GM23338 (cell line): ENCODE measurements at regions not wholly inside any gene's neighbourhood (a gene's known extent, or its start where the extent isn't known, plus 50 kb on each side); places are given as distances from the start of the nearest gene placed in this dataset.

Source experiments
- ETS1 ChIP-seq: IDR thresholded peaks from 2 replicates; pipeline ENCODE4 v1.6.1; 2016; ENCODE audit warnings: antibody characterized with exemption
- EZH2 ChIP-seq: fragments of 200-600 bp; sonication (generic); IDR thresholded peaks from one replicate; pipeline ENCODE4 v1.8.0; 2017; ENCODE audit warnings: antibody characterized with exemption, mild to moderate bottlenecking, low read depth; ENCODE audit not compliant: unreplicated experiment
- JUNB ChIP-seq: IDR thresholded peaks from one replicate; pipeline ENCODE4 v1.6.1; 2016; ENCODE audit warnings: antibody characterized with exemption; ENCODE audit not compliant: unreplicated experiment
- NANOG ChIP-seq: IDR thresholded peaks from 2 replicates; pipeline ENCODE4 v1.6.1; 2016; ENCODE audit warnings: antibody characterized with exemption, borderline replicate concordance
- STAT1 ChIP-seq: IDR thresholded peaks from one replicate; pipeline ENCODE4 v1.6.1; 2016; ENCODE audit warnings: antibody characterized with exemption; ENCODE audit not compliant: unreplicated experiment
- ZNF331 ChIP-seq: fragments of 250-450 bp; sonication (Bioruptor Pico); IDR thresholded peaks from 2 replicates; pipeline ENCODE4 v1.5.0; 2020; ENCODE audit warnings: low read depth, mild to moderate bottlenecking, moderate library complexity
- TF ChIP-seq, protein P1 (sequence below): fragments of 250-450 bp; sonication (Bioruptor Pico); IDR thresholded peaks from 2 replicates; pipeline ENCODE4 v1.5.0; 2020; ENCODE audit warnings: mild to moderate bottlenecking, moderate library complexity
- TF ChIP-seq, protein P2 (sequence below): IDR thresholded peaks from one replicate; pipeline ENCODE4 v1.6.1; 2018; ENCODE audit warnings: antibody characterized with exemption; ENCODE audit not compliant: unreplicated experiment

GRCh38 chr3:36206956-36207580 lies 173.2 kb upstream of the STAC start (continued):
- TF ChIP-seq, protein P1, sequence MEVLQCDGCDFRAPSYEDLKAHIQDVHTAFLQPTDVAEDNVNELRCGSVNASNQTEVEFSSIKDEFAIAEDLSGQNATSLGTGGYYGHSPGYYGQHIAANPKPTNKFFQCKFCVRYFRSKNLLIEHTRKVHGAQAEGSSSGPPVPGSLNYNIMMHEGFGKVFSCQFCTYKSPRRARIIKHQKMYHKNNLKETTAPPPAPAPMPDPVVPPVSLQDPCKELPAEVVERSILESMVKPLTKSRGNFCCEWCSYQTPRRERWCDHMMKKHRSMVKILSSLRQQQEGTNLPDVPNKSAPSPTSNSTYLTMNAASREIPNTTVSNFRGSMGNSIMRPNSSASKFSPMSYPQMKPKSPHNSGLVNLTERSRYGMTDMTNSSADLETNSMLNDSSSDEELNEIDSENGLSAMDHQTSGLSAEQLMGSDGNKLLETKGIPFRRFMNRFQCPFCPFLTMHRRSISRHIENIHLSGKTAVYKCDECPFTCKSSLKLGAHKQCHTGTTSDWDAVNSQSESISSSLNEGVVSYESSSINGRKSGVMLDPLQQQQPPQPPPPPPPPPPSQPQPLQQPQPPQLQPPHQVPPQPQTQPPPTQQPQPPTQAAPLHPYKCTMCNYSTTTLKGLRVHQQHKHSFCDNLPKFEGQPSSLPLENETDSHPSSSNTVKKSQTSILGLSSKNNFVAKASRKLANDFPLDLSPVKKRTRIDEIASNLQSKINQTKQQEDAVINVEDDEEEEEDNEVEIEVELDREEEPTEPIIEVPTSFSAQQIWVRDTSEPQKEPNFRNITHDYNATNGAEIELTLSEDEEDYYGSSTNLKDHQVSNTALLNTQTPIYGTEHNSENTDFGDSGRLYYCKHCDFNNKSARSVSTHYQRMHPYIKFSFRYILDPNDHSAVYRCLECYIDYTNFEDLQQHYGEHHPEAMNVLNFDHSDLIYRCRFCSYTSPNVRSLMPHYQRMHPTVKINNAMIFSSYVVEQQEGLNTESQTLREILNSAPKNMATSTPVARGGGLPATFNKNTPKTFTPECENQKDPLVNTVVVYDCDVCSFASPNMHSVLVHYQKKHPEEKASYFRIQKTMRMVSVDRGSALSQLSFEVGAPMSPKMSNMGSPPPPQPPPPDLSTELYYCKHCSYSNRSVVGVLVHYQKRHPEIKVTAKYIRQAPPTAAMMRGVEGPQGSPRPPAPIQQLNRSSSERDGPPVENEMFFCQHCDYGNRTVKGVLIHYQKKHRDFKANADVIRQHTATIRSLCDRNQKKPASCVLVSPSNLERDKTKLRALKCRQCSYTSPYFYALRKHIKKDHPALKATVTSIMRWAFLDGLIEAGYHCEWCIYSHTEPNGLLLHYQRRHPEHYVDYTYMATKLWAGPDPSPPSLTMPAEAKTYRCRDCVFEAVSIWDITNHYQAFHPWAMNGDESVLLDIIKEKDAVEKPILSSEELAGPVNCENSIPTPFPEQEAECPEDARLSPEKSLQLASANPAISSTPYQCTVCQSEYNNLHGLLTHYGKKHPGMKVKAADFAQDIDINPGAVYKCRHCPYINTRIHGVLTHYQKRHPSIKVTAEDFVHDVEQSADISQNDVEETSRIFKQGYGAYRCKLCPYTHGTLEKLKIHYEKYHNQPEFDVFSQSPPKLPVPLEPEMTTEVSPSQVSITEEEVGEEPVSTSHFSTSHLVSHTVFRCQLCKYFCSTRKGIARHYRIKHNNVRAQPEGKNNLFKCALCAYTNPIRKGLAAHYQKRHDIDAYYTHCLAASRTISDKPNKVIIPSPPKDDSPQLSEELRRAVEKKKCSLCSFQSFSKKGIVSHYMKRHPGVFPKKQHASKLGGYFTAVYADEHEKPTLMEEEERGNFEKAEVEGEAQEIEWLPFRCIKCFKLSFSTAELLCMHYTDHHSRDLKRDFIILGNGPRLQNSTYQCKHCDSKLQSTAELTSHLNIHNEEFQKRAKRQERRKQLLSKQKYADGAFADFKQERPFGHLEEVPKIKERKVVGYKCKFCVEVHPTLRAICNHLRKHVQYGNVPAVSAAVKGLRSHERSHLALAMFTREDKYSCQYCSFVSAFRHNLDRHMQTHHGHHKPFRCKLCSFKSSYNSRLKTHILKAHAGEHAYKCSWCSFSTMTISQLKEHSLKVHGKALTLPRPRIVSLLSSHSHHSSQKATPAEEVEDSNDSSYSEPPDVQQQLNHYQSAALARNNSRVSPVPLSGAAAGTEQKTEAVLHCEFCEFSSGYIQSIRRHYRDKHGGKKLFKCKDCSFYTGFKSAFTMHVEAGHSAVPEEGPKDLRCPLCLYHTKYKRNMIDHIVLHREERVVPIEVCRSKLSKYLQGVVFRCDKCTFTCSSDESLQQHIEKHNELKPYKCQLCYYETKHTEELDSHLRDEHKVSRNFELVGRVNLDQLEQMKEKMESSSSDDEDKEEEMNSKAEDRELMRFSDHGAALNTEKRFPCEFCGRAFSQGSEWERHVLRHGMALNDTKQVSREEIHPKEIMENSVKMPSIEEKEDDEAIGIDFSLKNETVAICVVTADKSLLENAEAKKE (CRISPR knock-in tag), result no peak
- TF ChIP-seq NANOG (no peak), ETS1 (no peak), JUNB (no peak), EZH2 (no peak), STAT1 (no peak), ZNF331 (CRISPR knock-in tag) (no peak)
- TF ChIP-seq, protein P2, sequence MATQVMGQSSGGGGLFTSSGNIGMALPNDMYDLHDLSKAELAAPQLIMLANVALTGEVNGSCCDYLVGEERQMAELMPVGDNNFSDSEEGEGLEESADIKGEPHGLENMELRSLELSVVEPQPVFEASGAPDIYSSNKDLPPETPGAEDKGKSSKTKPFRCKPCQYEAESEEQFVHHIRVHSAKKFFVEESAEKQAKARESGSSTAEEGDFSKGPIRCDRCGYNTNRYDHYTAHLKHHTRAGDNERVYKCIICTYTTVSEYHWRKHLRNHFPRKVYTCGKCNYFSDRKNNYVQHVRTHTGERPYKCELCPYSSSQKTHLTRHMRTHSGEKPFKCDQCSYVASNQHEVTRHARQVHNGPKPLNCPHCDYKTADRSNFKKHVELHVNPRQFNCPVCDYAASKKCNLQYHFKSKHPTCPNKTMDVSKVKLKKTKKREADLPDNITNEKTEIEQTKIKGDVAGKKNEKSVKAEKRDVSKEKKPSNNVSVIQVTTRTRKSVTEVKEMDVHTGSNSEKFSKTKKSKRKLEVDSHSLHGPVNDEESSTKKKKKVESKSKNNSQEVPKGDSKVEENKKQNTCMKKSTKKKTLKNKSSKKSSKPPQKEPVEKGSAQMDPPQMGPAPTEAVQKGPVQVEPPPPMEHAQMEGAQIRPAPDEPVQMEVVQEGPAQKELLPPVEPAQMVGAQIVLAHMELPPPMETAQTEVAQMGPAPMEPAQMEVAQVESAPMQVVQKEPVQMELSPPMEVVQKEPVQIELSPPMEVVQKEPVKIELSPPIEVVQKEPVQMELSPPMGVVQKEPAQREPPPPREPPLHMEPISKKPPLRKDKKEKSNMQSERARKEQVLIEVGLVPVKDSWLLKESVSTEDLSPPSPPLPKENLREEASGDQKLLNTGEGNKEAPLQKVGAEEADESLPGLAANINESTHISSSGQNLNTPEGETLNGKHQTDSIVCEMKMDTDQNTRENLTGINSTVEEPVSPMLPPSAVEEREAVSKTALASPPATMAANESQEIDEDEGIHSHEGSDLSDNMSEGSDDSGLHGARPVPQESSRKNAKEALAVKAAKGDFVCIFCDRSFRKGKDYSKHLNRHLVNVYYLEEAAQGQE, result no peak
